SU-DHL-6 (cell line): ENCODE measurements at regions not wholly inside any gene's neighbourhood (a gene's known extent, or its start where the extent isn't known, plus 50 kb on each side); places are given as distances from the start of the nearest gene placed in this dataset.

ENCODE experiments used
- H2AFZ ChIP-seq: fragments of 200-600 bp; sonication (generic); 2 replicates; pipeline ENCODE4 v1.6.1; 2014; ENCODE audit warnings: low read depth, mild to moderate bottlenecking, moderate library complexity, mixed read lengths, antibody characterized with exemption, low read length; ENCODE audit not compliant: severe bottlenecking
- H3F3A ChIP-seq: fragments of 200-600 bp; shearing (Covaris generic); 2 replicates; pipeline ENCODE4 v1.6.0; 2016; ENCODE audit warnings: antibody characterized with exemption, mild to moderate bottlenecking; ENCODE audit not compliant: insufficient read depth
- H3K27ac ChIP-seq: fragments of 200-600 bp; sonication (generic); 2 replicates; pipeline ENCODE4 v1.5.1; 2016; ENCODE audit warnings: low read depth, mild to moderate bottlenecking, low read length, moderate library complexity, mixed read lengths
- H3K27me3 ChIP-seq: fragments of 200-600 bp; sonication (generic), shearing (Covaris generic); 2 replicates; pipeline ENCODE4 v1.6.0; 2014; ENCODE audit warnings: mild to moderate bottlenecking, low read length
- H3K36me3 ChIP-seq: fragments of 200-600 bp; sonication (generic); 2 replicates; pipeline ENCODE4 v1.6.1; 2014; ENCODE audit warnings: mild to moderate bottlenecking, low read length, mixed read lengths
- H3K4me2 ChIP-seq: fragments of 300-600, 200-600 bp; shearing (Covaris generic), sonication (generic); 2 replicates; pipeline ENCODE4 v1.6.0; 2014; ENCODE audit warnings: low read length, low read depth, mild to moderate bottlenecking; ENCODE audit not compliant: poor library complexity, severe bottlenecking
- H3K4me3 ChIP-seq: fragments of 200-600 bp; sonication (generic); 2 replicates; pipeline ENCODE4 v1.5.1; 2014; ENCODE audit warnings: antibody characterized with exemption, low read length, mild to moderate bottlenecking, mixed read lengths; ENCODE audit not compliant: insufficient read depth, poor library complexity, severe bottlenecking
- H3K79me2 ChIP-seq: fragments of 200-600 bp; sonication (generic); 2 replicates; pipeline ENCODE4 v1.6.1; 2014; ENCODE audit warnings: mild to moderate bottlenecking, low read length, moderate library complexity; ENCODE audit not compliant: insufficient read depth
- H3K9ac ChIP-seq: fragments of 200-600 bp; sonication (generic); 2 replicates; pipeline ENCODE4 v1.7.0; 2014; ENCODE audit warnings: mild to moderate bottlenecking, low read length
- H3K9me2 ChIP-seq: fragments of 200-600 bp; sonication (generic); replicated peaks from 2 replicates; pipeline ENCODE4 v1.6.1; 2014; ENCODE audit warnings: low read length; ENCODE audit not compliant: insufficient read depth
- H3K9me3 ChIP-seq: fragments of 200-600 bp; sonication (generic); 2 replicates; pipeline ENCODE4 v1.6.1; 2014; ENCODE audit warnings: low read length, mixed read lengths; ENCODE audit not compliant: insufficient read depth
- H4K20me1 ChIP-seq: fragments of 200-600 bp; sonication (generic); 2 replicates; pipeline ENCODE4 v1.6.1; 2014; ENCODE audit warnings: low read depth, mild to moderate bottlenecking, antibody characterized with exemption, low read length, moderate library complexity, mixed read lengths
- CTCF ChIP-seq: fragments of 200-600 bp; sonication (generic); IDR thresholded peaks from one replicate; pipeline ENCODE4 v1.5.1; 2017; ENCODE audit warnings: antibody characterized with exemption, mild to moderate bottlenecking, low read length, moderate library complexity; ENCODE audit not compliant: insufficient read depth, poor library complexity, severe bottlenecking
- EZH2phosphoT487 ChIP-seq: fragments of 200-600 bp; sonication (generic), shearing (Covaris generic); conservative IDR thresholded peaks from 2 replicates; pipeline ENCODE4 v1.6.1; 2018; ENCODE audit warnings: mild to moderate bottlenecking, antibody characterized with exemption, low read length, moderate library complexity, mixed read lengths

GRCh38 chr3:177852001-177852807 lies 654.9 kb upstream of the TBL1XR1 start:
- Histone ChIP-seq H3K9ac (no peak overlapping the region), H3K4me2 (no peak overlapping the region), H4K20me1 (no peaks in the 10 kb centered on the region), H3K36me3 (no peaks in the 10 kb centered on the region), H3K9me2 (no peaks in the 10 kb centered on the region), H3F3A (no peaks in the 10 kb centered on the region), H3K27me3 (no peaks in the 10 kb centered on the region), H3K79me2 (no peaks in the 10 kb centered on the region), H3K27ac (no peak overlapping the region), H3K9me3 (no peaks in the 10 kb centered on the region), H3K4me3 (no peak overlapping the region), H2AFZ (no peak overlapping the region)
- TF ChIP-seq CTCF (no peak), EZH2phosphoT487 (no peak)

- H3K9ac ChIP-seq: no peak overlapping the region
- H3K4me3 ChIP-seq: no peak overlapping the region
- no peaks in the 10 kb centered on the region for H3F3A ChIP-seq
- H2AFZ ChIP-seq: no peak overlapping the region
- H3K36me3 ChIP-seq: no peaks in the 10 kb centered on the region
- no peaks in the 10 kb centered on the region for H3K79me2 ChIP-seq
- no peaks in the 10 kb centered on the region for H3K9me2 ChIP-seq
- H3K27me3 ChIP-seq: no peaks in the 10 kb centered on the region
- no peaks in the 10 kb centered on the region for H3K9me3 ChIP-seq
- H3K27ac ChIP-seq: no peak overlapping the region
- TF ChIP-seq EZH2phosphoT487: no peak
- no peak for TF ChIP-seq CTCF
- no peaks in the 10 kb centered on the region for H4K20me1 ChIP-seq
- H3K4me2 ChIP-seq: no peak overlapping the region
Observed at GRCh38 chr3:177855021-177855420, 657.7 kb upstream of the TBL1XR1 start.

GRCh38 chr3:177860184-177860583 lies 662.9 kb upstream of the TBL1XR1 start:
- TF ChIP-seq CTCF (no peak), EZH2phosphoT487 (no peak)
- Histone ChIP-seq H3K27ac (no peak overlapping the region), H3F3A (no peaks in the 10 kb centered on the region), H3K36me3 (no peaks in the 10 kb centered on the region), H3K4me2 (no peak overlapping the region), H3K79me2 (no peaks in the 10 kb centered on the region), H3K9me2 (no peaks in the 10 kb centered on the region), H3K4me3 (no peak overlapping the region), H2AFZ (no peak overlapping the region), H3K9ac (no peak overlapping the region), H3K9me3 (no peaks in the 10 kb centered on the region), H3K27me3 (no peaks in the 10 kb centered on the region), H4K20me1 (no peaks in the 10 kb centered on the region)
